Esophagus muscularis mucosa (tissue), 4 donors: ENCODE measurements at regions not wholly inside any gene's neighbourhood (a gene's known extent, or its start where the extent isn't known, plus 50 kb on each side); places are given as distances from the start of the nearest gene placed in this dataset.

ENCODE experiments used
- EP300 ChIP-seq: sonication (generic); formaldehyde crosslinking; IDR thresholded peaks from one replicate; pipeline ENCODE4 v1.6.1; 2017; ENCODE audit warnings: antibody characterized with exemption
- POLR2A ChIP-seq: fragments of 450-650 bp; IDR thresholded peaks from one replicate; pipeline ENCODE4 v1.6.1; 2017; ENCODE audit warnings: antibody characterized with exemption, moderate library complexity, mild to moderate bottlenecking, low read depth
- TF ChIP-seq, protein P1 (sequence below), 3 experiments: fragments of 200-600 bp in 2 of 3; fragments of 450-650 bp in 1 of 3; sonication (generic) in 2 of 3; IDR thresholded peaks; one replicate each; pipeline ENCODE4 v1.5.1; 2017 to 2019; ENCODE audit warnings: antibody characterized with exemption in 3 of 3, mild to moderate bottlenecking in 2 of 3, moderate library complexity in 1 of 3

DNA sequence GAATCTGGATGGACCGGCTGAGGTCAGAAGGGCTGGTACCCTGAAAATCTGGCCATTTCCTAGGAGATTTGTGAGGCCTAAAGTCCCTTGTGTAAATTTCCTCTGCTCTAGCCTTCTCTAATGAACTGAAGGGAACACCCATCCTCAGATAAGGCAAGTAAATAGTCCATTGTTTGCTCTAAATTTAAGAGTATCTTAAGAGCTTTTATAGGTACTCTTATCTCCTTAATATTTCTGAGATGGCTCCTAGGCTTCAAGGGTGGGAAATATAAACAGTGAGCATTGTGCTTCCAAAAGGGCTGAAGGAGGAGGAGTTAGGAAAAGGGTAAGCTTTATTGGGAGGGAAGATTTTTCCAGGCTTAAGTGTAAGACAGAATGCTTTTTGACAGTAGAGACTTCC lies 148.7 kb upstream of the EDNRB start:
- TF ChIP-seq, protein P1, sequence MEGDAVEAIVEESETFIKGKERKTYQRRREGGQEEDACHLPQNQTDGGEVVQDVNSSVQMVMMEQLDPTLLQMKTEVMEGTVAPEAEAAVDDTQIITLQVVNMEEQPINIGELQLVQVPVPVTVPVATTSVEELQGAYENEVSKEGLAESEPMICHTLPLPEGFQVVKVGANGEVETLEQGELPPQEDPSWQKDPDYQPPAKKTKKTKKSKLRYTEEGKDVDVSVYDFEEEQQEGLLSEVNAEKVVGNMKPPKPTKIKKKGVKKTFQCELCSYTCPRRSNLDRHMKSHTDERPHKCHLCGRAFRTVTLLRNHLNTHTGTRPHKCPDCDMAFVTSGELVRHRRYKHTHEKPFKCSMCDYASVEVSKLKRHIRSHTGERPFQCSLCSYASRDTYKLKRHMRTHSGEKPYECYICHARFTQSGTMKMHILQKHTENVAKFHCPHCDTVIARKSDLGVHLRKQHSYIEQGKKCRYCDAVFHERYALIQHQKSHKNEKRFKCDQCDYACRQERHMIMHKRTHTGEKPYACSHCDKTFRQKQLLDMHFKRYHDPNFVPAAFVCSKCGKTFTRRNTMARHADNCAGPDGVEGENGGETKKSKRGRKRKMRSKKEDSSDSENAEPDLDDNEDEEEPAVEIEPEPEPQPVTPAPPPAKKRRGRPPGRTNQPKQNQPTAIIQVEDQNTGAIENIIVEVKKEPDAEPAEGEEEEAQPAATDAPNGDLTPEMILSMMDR (IDR thresholded peaks at IDR 0.05): no peak
- TF ChIP-seq EP300: no peak
- no peak for TF ChIP-seq POLR2A
